Mucosa of rectum (tissue), 2 donors: ENCODE measurements at regions not wholly inside any gene's neighbourhood (a gene's known extent, or its start where the extent isn't known, plus 50 kb on each side); places are given as distances from the start of the nearest gene placed in this dataset.

Experiments
- H3K27ac ChIP-seq, 2 donors: one replicate each; pipeline ENCODE4 v1.7.0; 2013; ENCODE audit warnings: inconsistent platforms in 2 of 2, low read depth in 2 of 2, low read length in 2 of 2
- H3K27me3 ChIP-seq, 2 donors: one replicate each; pipeline ENCODE4 v1.7.0; 2013; ENCODE audit warnings: low read length in 2 of 2; ENCODE audit not compliant: control insufficient read depth in 2 of 2, insufficient read depth in 2 of 2
- H3K36me3 ChIP-seq, 2 donors: one replicate each; pipeline ENCODE4 v1.7.0; 2013; ENCODE audit warnings: low read length in 2 of 2; ENCODE audit not compliant: control insufficient read depth in 2 of 2, insufficient read depth in 2 of 2
- H3K4me1 ChIP-seq, 2 donors: one replicate each; pipeline ENCODE4 v1.7.0; 2013; ENCODE audit warnings: low read length in 2 of 2, mild to moderate bottlenecking in 1 of 2; ENCODE audit not compliant: control insufficient read depth in 2 of 2, insufficient read depth in 2 of 2
- H3K4me3 ChIP-seq, 2 donors: one replicate each; pipeline ENCODE4 v1.7.0; 2013; ENCODE audit warnings: low read length in 2 of 2
- H3K9ac ChIP-seq, 2 donors: one replicate each; pipeline ENCODE4 v1.7.0; 2013; ENCODE audit warnings: low read length in 2 of 2, low read depth in 1 of 2, mild to moderate bottlenecking in 1 of 2
- H3K9me3 ChIP-seq, 2 donors: one replicate each; pipeline ENCODE4 v1.7.0; 2013; ENCODE audit warnings: low read length in 2 of 2; ENCODE audit not compliant: control insufficient read depth in 2 of 2
- donor health status: healthy.
- donor health status: Normal muscosa, but diverticular disease.

- Histone ChIP-seq H3K27me3 (no peaks in the 10 kb centered on the region), H3K9me3 (no peaks in the 10 kb centered on the region), H3K27ac (no peak overlapping the region), H3K9ac (no peak overlapping the region), H3K36me3 (no peaks in the 10 kb centered on the region), H3K4me3 (no peak overlapping the region), H3K4me1 (peaks cover 0 to 8% of the 10 kb centered on the region in 2 donors)
Measured at GRCh38 chr15:100720406-100720967, 118.1 kb downstream of the ASB7 start.

GRCh38 chr15:100721758-100722550 is 119.6 kb downstream of the ASB7 start:
- no peaks in the 10 kb centered on the region for H3K9me3 ChIP-seq
- H3K27me3 ChIP-seq, result no peaks in the 10 kb centered on the region
- H3K9ac ChIP-seq, result no peak overlapping the region
- peaks cover 0 to 8% of the 10 kb centered on the region in 2 donors for H3K4me1 ChIP-seq
- H3K4me3 ChIP-seq, result no peak overlapping the region
- peak overlapping the region in 1 of 2 donors; percentile 58 for H3K27ac ChIP-seq
- H3K36me3 ChIP-seq, result no peaks in the 10 kb centered on the region

DNA sequence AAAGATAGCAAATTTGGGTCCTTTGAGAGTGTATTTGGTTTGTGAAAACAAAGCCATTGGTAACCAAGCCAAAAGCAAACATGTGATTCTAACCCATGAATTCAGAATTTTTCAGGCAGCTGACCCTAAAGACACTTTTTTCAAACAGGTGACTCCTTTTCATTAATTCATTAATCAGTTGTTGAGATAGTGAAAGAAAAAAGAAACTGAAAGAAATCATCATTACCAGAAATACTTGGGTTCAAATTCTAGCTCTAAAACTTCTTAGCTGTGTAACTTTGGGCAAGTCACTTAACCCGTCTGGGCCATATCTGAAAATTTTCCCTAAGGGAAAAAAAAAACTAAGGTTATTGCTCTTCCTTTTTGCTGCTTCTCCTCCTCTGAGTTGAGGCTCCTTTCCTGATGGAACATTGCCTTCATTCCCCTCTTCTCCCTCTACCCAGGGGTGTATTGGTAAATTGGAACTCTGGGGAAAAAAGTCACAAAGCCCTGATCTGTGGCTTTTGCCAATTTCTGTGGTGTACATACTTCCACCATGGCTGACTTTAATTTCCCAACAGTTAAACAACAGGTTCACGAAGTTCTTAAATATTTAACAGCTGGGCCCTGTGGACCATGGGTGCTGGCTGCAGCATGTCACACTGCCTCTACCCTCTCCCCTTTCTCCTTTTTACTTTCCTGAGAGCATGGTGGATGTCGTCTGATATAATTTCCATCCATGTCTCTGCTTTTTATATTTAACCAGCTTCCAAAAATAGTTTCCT is 120.3 kb downstream of the ASB7 start:
- Histone ChIP-seq H3K4me3 (no peak overlapping the region), H3K9me3 (no peaks in the 10 kb centered on the region), H3K27me3 (no peaks in the 10 kb centered on the region), H3K9ac (no peak overlapping the region), H3K4me1 (peaks cover 0 to 8% of the 10 kb centered on the region in 2 donors), H3K36me3 (no peaks in the 10 kb centered on the region), H3K27ac (no peak overlapping the region)

DNA sequence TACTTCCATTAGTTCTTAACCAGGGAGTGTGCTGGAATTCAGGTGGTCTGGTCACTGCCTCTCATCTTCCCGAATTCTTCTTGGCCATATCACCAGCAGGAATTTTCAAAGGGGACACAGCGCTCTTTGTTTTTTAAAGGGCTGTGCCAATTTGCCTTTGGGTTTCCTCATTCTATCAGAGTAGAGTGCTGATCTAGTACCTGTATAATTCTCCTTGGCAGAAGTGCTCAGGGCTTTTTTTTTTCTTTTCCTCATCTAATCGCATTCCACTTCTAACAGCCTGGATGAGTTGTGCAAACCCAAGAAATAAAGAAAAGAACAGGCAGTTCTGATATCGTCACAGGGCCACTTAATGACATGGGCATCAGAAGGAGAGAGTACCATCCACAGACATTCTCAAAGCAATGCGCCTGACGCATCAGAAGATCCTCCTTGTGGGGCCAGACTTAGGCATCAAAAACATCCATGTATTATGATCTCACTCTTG is 121.0 kb downstream of the ASB7 start:
- H3K4me3 ChIP-seq, result no peak overlapping the region
- no peak overlapping the region for H3K9ac ChIP-seq
- H3K27me3 ChIP-seq, result no peaks in the 10 kb centered on the region
- no peaks in the 10 kb centered on the region for H3K36me3 ChIP-seq
- peaks cover 0 to 8% of the 10 kb centered on the region in 2 donors for H3K4me1 ChIP-seq
- no peaks in the 10 kb centered on the region for H3K9me3 ChIP-seq
- no peak overlapping the region for H3K27ac ChIP-seq

DNA sequence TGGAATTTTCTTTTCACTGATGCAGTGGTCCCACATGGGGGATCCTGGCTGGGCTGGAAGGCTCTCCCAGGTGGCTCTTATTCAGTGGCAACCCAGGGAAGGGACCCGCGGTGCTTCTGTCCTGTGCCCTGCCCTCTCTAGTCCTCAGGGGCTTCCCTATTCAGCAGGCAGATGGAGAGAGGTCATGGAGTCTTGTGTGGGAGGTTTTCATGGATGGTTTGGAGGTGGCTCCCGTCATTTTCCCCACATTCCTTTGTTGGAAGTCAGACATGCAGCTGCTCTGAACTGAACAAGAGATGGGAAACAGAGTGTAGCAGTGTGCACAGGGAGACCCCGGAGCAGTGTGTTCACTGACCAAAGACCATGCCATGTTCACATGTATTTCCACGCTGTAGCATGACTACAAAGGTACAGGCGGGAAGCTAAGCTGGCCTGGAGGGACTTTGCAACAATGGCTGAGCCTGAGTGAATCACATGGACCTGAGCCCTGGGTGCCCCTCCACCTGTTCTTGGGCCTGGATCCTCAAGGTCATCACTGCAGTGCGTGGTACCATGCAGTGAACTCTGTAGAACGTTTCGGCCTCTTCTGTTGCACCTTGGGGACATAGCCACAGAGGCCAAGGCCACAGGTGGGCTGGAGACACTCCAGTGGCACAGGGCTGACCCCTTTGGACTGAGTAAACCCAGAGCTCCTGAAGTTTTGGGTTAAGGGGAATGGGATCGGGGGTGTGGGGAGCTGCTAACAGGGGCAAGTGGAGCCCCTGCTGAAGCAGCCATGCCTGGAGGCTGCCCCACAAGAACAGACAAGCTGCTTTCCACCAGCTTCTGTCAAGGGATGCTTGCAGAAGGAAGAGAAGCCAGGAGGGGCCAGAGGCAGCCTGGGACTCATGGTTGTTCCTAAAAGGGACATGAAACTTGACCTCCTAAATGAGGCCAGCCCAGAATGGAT is 123.0 kb downstream of the ASB7 start:
- Histone ChIP-seq H3K4me3 (no peak overlapping the region), H3K36me3 (no peaks in the 10 kb centered on the region), H3K27me3 (no peaks in the 10 kb centered on the region), H3K27ac (no peak overlapping the region), H3K4me1 (peaks cover 0 to 8% of the 10 kb centered on the region in 2 donors), H3K9me3 (no peaks in the 10 kb centered on the region), H3K9ac (no peak overlapping the region)

DNA sequence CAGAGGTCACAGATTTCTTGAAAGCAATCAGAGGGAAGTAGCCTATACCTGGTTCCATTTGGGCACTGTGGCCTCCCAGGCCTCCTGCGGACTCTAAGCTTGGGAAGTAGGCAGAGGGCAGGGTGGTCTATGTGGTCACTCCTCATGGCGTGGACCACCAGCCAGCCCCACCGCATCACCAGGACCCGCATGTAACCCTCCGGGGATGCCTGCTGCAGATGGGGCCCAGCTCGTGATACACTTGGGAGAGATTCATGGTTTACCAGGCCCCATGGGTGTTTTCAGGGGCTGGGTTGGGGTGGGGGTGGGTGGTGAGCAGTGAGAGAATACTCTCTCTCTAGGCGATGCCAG is 123.7 kb downstream of the ASB7 start:
- peaks cover 0 to 5% of the 10 kb centered on the region in 2 donors for H3K4me1 ChIP-seq

DNA sequence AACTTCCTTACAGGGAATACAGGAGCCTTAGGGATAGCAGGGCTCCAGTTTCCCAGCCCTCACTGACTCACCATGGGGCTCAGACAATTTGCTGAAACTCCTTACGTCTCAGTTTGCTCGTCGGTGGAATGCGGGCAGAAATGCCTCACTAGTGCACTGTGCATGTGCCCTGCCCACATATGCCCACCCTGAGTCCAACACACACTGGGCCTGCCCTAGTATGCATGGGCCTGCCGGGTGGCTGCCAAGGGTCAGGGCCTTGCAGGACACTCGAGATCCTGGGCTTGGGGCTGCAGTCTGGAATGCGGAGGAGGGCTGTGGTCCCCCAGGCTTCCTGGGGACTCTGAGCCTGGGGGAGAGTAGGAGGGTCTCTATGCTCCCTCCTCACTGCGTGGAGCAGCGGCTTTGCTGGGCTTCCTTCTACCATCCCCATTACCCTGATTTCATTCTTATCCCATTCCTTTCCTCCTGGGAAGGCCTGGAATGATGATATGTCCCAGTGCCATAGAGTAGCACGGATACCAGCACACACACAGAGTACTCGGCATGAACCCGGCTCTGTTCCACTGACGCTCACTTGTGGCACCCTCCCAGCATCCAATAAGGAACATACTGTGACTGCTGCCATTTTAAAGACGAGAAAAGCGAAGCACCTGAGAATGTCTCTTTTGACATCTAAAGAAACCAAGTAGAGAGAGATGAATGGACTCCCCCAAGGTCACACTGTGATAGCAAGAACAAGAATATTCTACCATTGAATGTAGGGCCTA is 124.2 kb downstream of the ASB7 start:
- Histone ChIP-seq H3K36me3 (no peaks in the 10 kb centered on the region), H3K9ac (no peak overlapping the region), H3K9me3 (no peaks in the 10 kb centered on the region), H3K4me3 (no peak overlapping the region), H3K27ac (no peak overlapping the region), H3K27me3 (no peaks in the 10 kb centered on the region), H3K4me1 (peaks cover 0 to under 1% of the 10 kb centered on the region in 2 donors)

More for the DNA sequence above, 123.7 kb downstream of the ASB7 start:
- no peak overlapping the region for H3K9ac ChIP-seq
- H3K4me3 ChIP-seq, result no peak overlapping the region
- no peak overlapping the region for H3K27ac ChIP-seq
- no peaks in the 10 kb centered on the region for H3K27me3 ChIP-seq
- no peaks in the 10 kb centered on the region for H3K9me3 ChIP-seq
- H3K36me3 ChIP-seq, result no peaks in the 10 kb centered on the region

DNA sequence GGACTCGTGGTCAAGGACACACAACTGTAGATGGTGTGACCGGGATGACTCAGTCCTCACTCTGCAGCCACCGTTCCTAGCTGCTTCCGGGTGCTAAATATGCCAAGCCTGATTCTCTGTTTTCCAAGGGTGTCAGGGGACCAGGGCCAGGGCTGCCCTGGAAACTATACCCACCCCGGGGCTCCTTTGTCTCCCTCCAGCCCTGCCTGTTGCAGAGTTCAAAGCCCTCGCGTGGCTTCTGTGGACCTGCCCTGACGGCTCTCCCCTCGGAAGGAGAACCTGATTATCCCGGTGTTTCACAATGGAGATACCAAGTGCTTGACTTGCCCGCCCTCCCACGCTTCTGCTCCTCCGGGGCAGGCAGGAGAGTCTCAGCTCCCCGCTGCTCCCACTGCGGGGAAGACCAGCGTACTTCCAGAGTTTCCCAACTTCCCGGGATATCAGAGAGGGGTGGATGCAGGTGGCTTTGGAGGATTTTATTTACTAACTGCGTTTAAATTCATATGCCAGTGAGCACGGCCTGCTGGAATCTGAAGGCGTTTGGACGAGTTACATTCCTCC is 125.0 kb downstream of the ASB7 start:
- H3K27me3 ChIP-seq, result no peaks in the 10 kb centered on the region
- H3K9ac ChIP-seq, result no peak overlapping the region
- no peaks in the 10 kb centered on the region for H3K4me1 ChIP-seq
- H3K27ac ChIP-seq, result no peak overlapping the region
- no peaks in the 10 kb centered on the region for H3K9me3 ChIP-seq
- no peaks in the 10 kb centered on the region for H3K36me3 ChIP-seq
- no peak overlapping the region for H3K4me3 ChIP-seq
